ENCODE measurements at regions not wholly inside any gene's neighbourhood (a gene's known extent, or its start where the extent isn't known, plus 50 kb on each side); places are given as distances from the start of the nearest gene placed in this dataset.
A peak's percentile ranks its signal among the peaks of the same experiment; 100 is the strongest.

GRCh38 chr15:39192351-39192750 is 388.5 kb upstream of the THBS1 start (continued):
- TF ChIP-seq ZFP91 (CRISPR knock-in tag; IDR thresholded peaks at IDR 0.05; ENCODE audit: borderline replicate concordance) = no peak

GRCh38 chr15:39192979-39193560 is 387.8 kb upstream of the THBS1 start:
- no peak for DNase-seq (ENCODE audit: low spot score)
- no TSS peak for BruUV-seq (replicated peaks)
- Histone ChIP-seq H3K79me2 (ENCODE audit: insufficient read depth, low read length) (no peaks in the 10 kb centered on the region), H3K4me3 (replicated peaks in 1 of 3; ENCODE audit: insufficient read depth in 1 of 3, low read depth in 2 of 3, low read length in 3 of 3) (no peak overlapping the region), H3K27me3 (ENCODE audit: control insufficient read depth in 1 of 2, insufficient read depth in 2 of 2, low read length in 2 of 2) (no peaks in the 10 kb centered on the region), H3K27ac (ENCODE audit: extremely low read length, insufficient read depth, low read length) (no peak overlapping the region), H3K9me3 (ENCODE audit: low read length) (no peaks in the 10 kb centered on the region), H3K4me1 (ENCODE audit: insufficient read depth, low read length) (peaks cover 26% of the 10 kb centered on the region), H4K20me1 (ENCODE audit: insufficient read depth, low read length) (no peaks in the 10 kb centered on the region), H3K4me2 (ENCODE audit: low read depth, low read length) (no peak overlapping the region), H3K9ac (ENCODE audit: insufficient read depth, low read depth, low read length) (no peak overlapping the region), H2AFZ (ENCODE audit: low read length) (no peak overlapping the region), H3K36me3 (replicated peaks in 1 of 2; ENCODE audit: control insufficient read depth in 1 of 2, insufficient read depth in 2 of 2, low read length in 2 of 2) (no peaks in the 10 kb centered on the region)
- 75% methylated on average over 3 of the region's 3 CpGs for WGBS (ENCODE audit: low lambda C conversion rate)
- no peak for FAIRE-seq
- no peak for ATAC-seq
- CTCF ChIA-PET (ENCODE audit: low intra/inter-chr PET ratio, low total read pairs) = no interaction called here
- intact Hi-C loops (cut with micrococcal nuclease; ENCODE audit: unreplicated experiment) = no loop called here
- POLR2A ChIA-PET = no interaction called here
- in situ Hi-C loops (cut with HindIII; ENCODE audit: extremely low pct_ligation_motif_present, low pct_unique_long_range_greater_than_20kb) = no loop called here
- TF ChIP-seq AGO1 (IDR thresholded peaks at IDR 0.05; ENCODE audit: low read depth, low read length, poor library complexity, severe bottlenecking) (no peak), ZNF614 (CRISPR knock-in tag; IDR thresholded peaks at IDR 0.05; ENCODE audit: borderline replicate concordance) (no peak), ZNF331 (CRISPR knock-in tag; IDR thresholded peaks at IDR 0.05) (no peak), DMTF1 (CRISPR knock-in tag; IDR thresholded peaks at IDR 0.05) (no peak), HNF4A (CRISPR knock-in tag; IDR thresholded peaks at IDR 0.05) (peak; percentile 36), ZNF644 (CRISPR knock-in tag; IDR thresholded peaks at IDR 0.05; ENCODE audit: low read depth) (peak; percentile 84)
